ENCODE measurements at regions not wholly inside any gene's neighbourhood (a gene's known extent, or its start where the extent isn't known, plus 50 kb on each side); places are given as distances from the start of the nearest gene placed in this dataset.

- TF ChIP-seq EZH2 (IDR thresholded peaks at IDR 0.05; ENCODE audit: low read depth): no peak
- TF ChIP-seq CTCF (conservative IDR thresholded peaks at IDR 0.05): no peak
- Histone ChIP-seq H3K27ac (peak overlapping the region; percentile 28; the same call in 1 of the 2 replicates), H3K4me2 (peak overlapping the region; percentile 23; the same call in 1 of the 2 replicates), H4K20me1 (ENCODE audit: insufficient read depth) (no peaks in the 10 kb centered on the region), H3K27me3 (ENCODE audit: insufficient read depth, low read depth) (no peaks in the 10 kb centered on the region), H3K9me3 (ENCODE audit: insufficient read depth, low read depth) (no peaks in the 10 kb centered on the region), H3K36me3 (ENCODE audit: low read depth) (no peaks in the 10 kb centered on the region), H3K9me2 (ENCODE audit: insufficient read depth) (no peaks in the 10 kb centered on the region), H3K4me3 (no peak overlapping the region), H3K4me1 (replicated peaks; ENCODE audit: insufficient read depth) (peaks cover 8% of the 10 kb centered on the region; the same call in 1 of the 2 replicates), H3K79me2 (ENCODE audit: low read depth) (no peaks in the 10 kb centered on the region), H2AFZ (no peak overlapping the region), H3F3A (ENCODE audit: insufficient read depth, low read depth) (peaks cover 5% of the 10 kb centered on the region; the same call in 1 of the 2 replicates)
- POLR2A ChIA-PET (ENCODE audit: unreplicated experiment): no interaction called here
- no TSS peak for BruUV-seq (replicated peaks)
- intact Hi-C loops (cut with micrococcal nuclease; ENCODE audit: unreplicated experiment): no loop called here
- DNase-seq: no peak
- CTCF ChIA-PET: no interaction called here
Measured at GRCh38 chr4:26032142-26032541, 118.1 kb downstream of the SMIM20 start.

GRCh38 chr4:26032630-26033317, 118.8 kb downstream of the SMIM20 start:
- peak overlapping the region; percentile 23; the same call in 1 of the 2 replicates for H3K4me2 ChIP-seq
- intact Hi-C loops (cut with micrococcal nuclease; ENCODE audit: unreplicated experiment): no loop called here
- ChIA-PET CTCF (no interaction called here), POLR2A (ENCODE audit: unreplicated experiment) (no interaction called here)
- DNase-seq: no peak
- H3K4me3 ChIP-seq: no peak overlapping the region
- no TSS peak for BruUV-seq (replicated peaks)
- H3K79me2 ChIP-seq (ENCODE audit: low read depth): no peaks in the 10 kb centered on the region
- H3K27me3 ChIP-seq (ENCODE audit: insufficient read depth, low read depth): no peaks in the 10 kb centered on the region
- no peaks in the 10 kb centered on the region for H3K36me3 ChIP-seq (ENCODE audit: low read depth)
- no peaks in the 10 kb centered on the region for H3K9me3 ChIP-seq (ENCODE audit: insufficient read depth, low read depth)
- H4K20me1 ChIP-seq (ENCODE audit: insufficient read depth): no peaks in the 10 kb centered on the region
- H3K9me2 ChIP-seq (ENCODE audit: insufficient read depth): no peaks in the 10 kb centered on the region
- peaks cover 5% of the 10 kb centered on the region; the same call in 1 of the 2 replicates for H3F3A ChIP-seq (ENCODE audit: insufficient read depth, low read depth)
- peak overlapping the region; percentile 28; the same call in 1 of the 2 replicates for H3K27ac ChIP-seq
- TF ChIP-seq EZH2 (IDR thresholded peaks at IDR 0.05; ENCODE audit: low read depth): no peak
- TF ChIP-seq CTCF (conservative IDR thresholded peaks at IDR 0.05): no peak
- H2AFZ ChIP-seq: no peak overlapping the region
- H3K4me1 ChIP-seq (replicated peaks; ENCODE audit: insufficient read depth): peaks cover 8% of the 10 kb centered on the region; the same call in 1 of the 2 replicates

- no peak overlapping the region for H3K4me2 ChIP-seq
- H3F3A ChIP-seq (ENCODE audit: insufficient read depth, low read depth): peaks cover 5% of the 10 kb centered on the region; the same call in 1 of the 2 replicates
- CTCF ChIA-PET: no interaction called here
- peaks cover 8% of the 10 kb centered on the region; the same call in 1 of the 2 replicates for H3K4me1 ChIP-seq (replicated peaks; ENCODE audit: insufficient read depth)
- no peaks in the 10 kb centered on the region for H3K36me3 ChIP-seq (ENCODE audit: low read depth)
- TF ChIP-seq CTCF (conservative IDR thresholded peaks at IDR 0.05) (no peak), EZH2 (IDR thresholded peaks at IDR 0.05; ENCODE audit: low read depth) (no peak)
- POLR2A ChIA-PET (ENCODE audit: unreplicated experiment): no interaction called here
- DNase-seq: no peak
- H3K9me3 ChIP-seq (ENCODE audit: insufficient read depth, low read depth): no peaks in the 10 kb centered on the region
- H4K20me1 ChIP-seq (ENCODE audit: insufficient read depth): no peaks in the 10 kb centered on the region
- H3K27ac ChIP-seq: no peak overlapping the region
- no peak overlapping the region for H3K4me3 ChIP-seq
- no peaks in the 10 kb centered on the region for H3K27me3 ChIP-seq (ENCODE audit: insufficient read depth, low read depth)
- BruUV-seq (replicated peaks): no TSS peak
- H3K9me2 ChIP-seq (ENCODE audit: insufficient read depth): no peaks in the 10 kb centered on the region
- H3K79me2 ChIP-seq (ENCODE audit: low read depth): no peaks in the 10 kb centered on the region
- intact Hi-C loops (cut with micrococcal nuclease; ENCODE audit: unreplicated experiment): no loop called here
- H2AFZ ChIP-seq: no peak overlapping the region
Measured at GRCh38 chr4:26033389-26033788, 119.4 kb downstream of the SMIM20 start.

Measured in PC-9 (cell line).